Activated CD4-positive, alpha-beta T cell treated with anti-CD3 and anti-CD28 coated beads for 36 hours (primary cell): ENCODE measurements at regions not wholly inside any gene's neighbourhood (a gene's known extent, or its start where the extent isn't known, plus 50 kb on each side); places are given as distances from the start of the nearest gene placed in this dataset.
A peak's percentile ranks its signal among the peaks of the same experiment; 100 is the strongest.

Experiments
- ATAC-seq: fragments of 200-7000 bp; cut with Tn5 transposase; one replicate; pipeline ENCODE4 v1.10.0; 2021; ENCODE audit warnings: mild to moderate bottlenecking, moderate library complexity
- CTCF ChIA-PET: fragments of 350-600 bp; sonication (Branson Sonifier 250); formaldehyde crosslinking; loops from one replicate; lab custom pipeline; 2021; ENCODE audit warnings: antibody characterized with exemption; lab: Charles Lee
- POLR2A ChIA-PET: fragments of 350-600 bp; sonication (Branson Sonifier 250); formaldehyde crosslinking; loops from one replicate; lab custom pipeline; 2021; ENCODE audit warnings: antibody characterized with exemption, inconsistent platforms; lab: Charles Lee
- DNase-seq: peaks from one replicate; pipeline ENCODE4 v3.0.0-alpha.2; 2020
- H3K27ac Mint-ChIP-seq: one replicate; pipeline ENCODE4 v1.8.0; 2021; ENCODE audit warnings: mixed read lengths
- H3K27me3 Mint-ChIP-seq: one replicate; pipeline ENCODE4 v1.8.0; 2021; ENCODE audit warnings: mixed read lengths
- H3K36me3 Mint-ChIP-seq: one replicate; pipeline ENCODE4 v1.8.0; 2021; ENCODE audit warnings: low read depth, mixed read lengths
- H3K4me1 Mint-ChIP-seq: one replicate; pipeline ENCODE4 v1.8.0; 2021; ENCODE audit warnings: mixed read lengths
- H3K4me3 Mint-ChIP-seq: one replicate; pipeline ENCODE4 v1.8.0; 2021; ENCODE audit warnings: mild to moderate bottlenecking, moderate library complexity, mixed read lengths
- H3K9me3 Mint-ChIP-seq: one replicate; pipeline ENCODE4 v1.8.0; 2021; ENCODE audit warnings: low read depth, mixed read lengths
- intact Hi-C, 2 experiments: fragments of 100-400 bp; cut with DNase I in 1 of 2; cut with micrococcal nuclease in 1 of 2; formaldehyde crosslinking; loops; one replicate each; pipeline versions ENCODE4 v1.14.2 to v1.15.1; 2022 to 2024; cut with DNase I, micrococcal nuclease

DNA sequence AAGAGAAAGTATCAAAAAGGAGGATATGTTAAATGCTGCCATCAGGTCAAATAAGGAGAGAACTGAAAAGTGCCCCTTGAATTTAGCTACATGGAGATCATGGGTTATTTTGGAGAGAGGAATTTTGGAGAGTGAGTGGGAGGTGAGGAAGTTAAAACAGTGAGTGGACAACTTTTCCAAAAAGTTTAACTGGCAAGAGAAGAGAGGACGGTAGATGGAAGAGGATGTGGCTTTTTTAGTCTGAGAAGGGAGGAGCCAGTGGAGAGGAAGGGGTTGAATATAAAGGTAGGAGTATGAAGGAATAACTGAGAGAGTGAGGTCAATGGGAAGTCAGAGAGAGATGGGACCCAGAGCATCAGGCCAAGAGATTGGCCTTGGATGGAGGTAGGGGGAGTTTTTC, 62.5 kb upstream of the NFE2L2 start:
- H3K9me3 Mint-ChIP-seq: no peaks in the 10 kb centered on the region
- intact Hi-C loops: no loop called here
- no peaks in the 10 kb centered on the region for H3K36me3 Mint-ChIP-seq
- H3K4me3 Mint-ChIP-seq: no peak overlapping the region
- peaks cover 11% of the 10 kb centered on the region for H3K4me1 Mint-ChIP-seq
- no peak overlapping the region for H3K27ac Mint-ChIP-seq
- DNase-seq: no peak
- ChIA-PET POLR2A (no interaction called here), CTCF (interaction anchor here (0.7 to 1.9 kb wide), 5 partner anchors 9 to 1279 kb away, joined by 3 to 9 read pairs (median 4); no protein-coding TSS in a partner anchor)
- no peak for ATAC-seq
- H3K27me3 Mint-ChIP-seq: no peaks in the 10 kb centered on the region

DNA sequence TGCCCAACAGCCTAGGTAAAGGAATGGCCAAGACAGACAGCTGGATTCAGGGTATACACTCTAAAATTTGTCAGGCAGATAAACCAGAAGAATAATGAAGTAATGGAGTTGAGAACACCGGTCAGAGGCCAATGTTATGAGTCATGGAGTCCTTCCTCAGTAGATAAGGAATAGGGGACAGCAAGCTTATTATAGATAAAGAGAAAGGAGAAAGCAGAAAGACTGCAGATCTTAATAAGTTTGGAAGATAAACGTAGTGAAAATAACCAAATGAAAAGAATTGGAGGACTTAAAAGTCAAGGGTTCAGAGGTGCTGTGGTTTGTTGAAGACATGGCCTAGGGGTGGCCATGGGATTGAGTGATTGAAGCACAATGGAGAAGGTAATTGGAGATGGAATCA, 63.5 kb upstream of the NFE2L2 start:
- CTCF ChIA-PET: interaction anchor here (1.7 kb wide), 1 partner anchor 8 kb away, joined by 4 read pairs; no protein-coding TSS in a partner anchor
- H3K9me3 Mint-ChIP-seq: no peaks in the 10 kb centered on the region
- no peaks in the 10 kb centered on the region for H3K27me3 Mint-ChIP-seq
- H3K4me1 Mint-ChIP-seq: peaks cover 17% of the 10 kb centered on the region
- intact Hi-C loops: no loop called here
- no peak for DNase-seq
- ATAC-seq: no peak
- POLR2A ChIA-PET: no interaction called here
- no peaks in the 10 kb centered on the region for H3K36me3 Mint-ChIP-seq
- no peak overlapping the region for H3K4me3 Mint-ChIP-seq
- no peak overlapping the region for H3K27ac Mint-ChIP-seq

DNA sequence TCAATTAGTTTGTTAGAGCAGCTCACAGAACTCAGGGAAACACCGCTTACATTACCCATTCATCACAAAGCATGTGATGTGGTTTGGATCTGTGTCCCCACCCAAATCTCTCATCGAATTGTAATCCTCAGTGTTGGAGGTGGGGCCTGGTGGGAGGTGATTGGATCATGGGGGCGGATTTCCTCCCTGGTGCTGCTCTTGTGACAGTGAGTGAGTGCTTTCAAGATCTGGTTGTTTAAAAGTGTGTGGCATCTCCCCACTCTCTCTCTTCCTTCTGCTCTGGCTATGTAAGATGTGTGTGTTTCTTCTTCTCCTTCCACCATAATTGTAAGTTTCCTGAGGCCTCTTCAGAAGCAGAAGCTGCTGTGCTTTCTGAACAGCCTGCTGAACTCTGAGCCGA, 63.5 kb upstream of the AGPS start:
- peak; percentile 19 for DNase-seq
- H3K4me3 Mint-ChIP-seq: no peak overlapping the region
- no peaks in the 10 kb centered on the region for H3K27me3 Mint-ChIP-seq
- POLR2A ChIA-PET: no interaction called here
- peaks cover 17% of the 10 kb centered on the region for H3K4me1 Mint-ChIP-seq
- no peak for ATAC-seq
- intact Hi-C loops: no loop called here
- CTCF ChIA-PET: interaction anchor here (0.7 to 3.0 kb wide), 4 partner anchors 14 to 422 kb away, joined by 3 to 39 read pairs (median 3); no protein-coding TSS in a partner anchor
- H3K36me3 Mint-ChIP-seq: no peaks in the 10 kb centered on the region
- H3K9me3 Mint-ChIP-seq: no peaks in the 10 kb centered on the region
- H3K27ac Mint-ChIP-seq: no peak overlapping the region

DNA sequence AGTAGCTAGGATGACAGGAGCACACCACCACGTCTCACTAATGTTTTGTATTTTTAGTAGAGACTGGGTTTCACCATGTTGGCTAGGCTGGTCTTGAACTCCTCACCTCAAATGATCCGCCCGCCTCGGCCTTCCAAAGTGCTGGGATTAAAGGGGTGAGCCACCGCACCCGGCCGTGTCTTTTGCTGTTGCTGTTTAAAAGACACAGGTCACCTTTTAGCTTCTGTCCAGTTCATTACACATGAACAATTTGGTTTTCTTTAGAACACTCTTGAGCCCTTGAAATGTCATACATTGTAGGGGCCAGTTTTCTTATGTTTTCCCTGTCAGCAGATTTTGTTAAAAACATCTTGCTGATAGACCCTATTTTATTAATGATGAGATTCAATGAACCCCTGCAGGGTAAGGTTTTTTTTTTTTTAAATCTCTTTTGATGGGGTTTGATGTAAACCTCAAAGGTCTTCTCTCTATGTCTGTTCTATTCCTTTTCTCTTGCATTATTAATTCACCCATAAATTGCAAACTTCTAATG, 61.0 kb upstream of the AGPS start:
- H3K9me3 Mint-ChIP-seq: no peaks in the 10 kb centered on the region
- no peak overlapping the region for H3K27ac Mint-ChIP-seq
- H3K36me3 Mint-ChIP-seq: no peaks in the 10 kb centered on the region
- peaks cover 17% of the 10 kb centered on the region for H3K4me1 Mint-ChIP-seq
- ChIA-PET CTCF (interaction anchor here (0.8 to 3.0 kb wide), 3 partner anchors 16 to 387 kb away, joined by 3 to 39 read pairs (median 3); no protein-coding TSS in a partner anchor), POLR2A (no interaction called here)
- DNase-seq: no peak
- no peaks in the 10 kb centered on the region for H3K27me3 Mint-ChIP-seq
- no peak for ATAC-seq
- intact Hi-C loops: loop anchor here in 1 of 2 experiments (5.0 kb wide), 2 partner anchors 119 to 286 kb away; partner anchors contain the start of gene HNRNPA3
- no peak overlapping the region for H3K4me3 Mint-ChIP-seq

DNA sequence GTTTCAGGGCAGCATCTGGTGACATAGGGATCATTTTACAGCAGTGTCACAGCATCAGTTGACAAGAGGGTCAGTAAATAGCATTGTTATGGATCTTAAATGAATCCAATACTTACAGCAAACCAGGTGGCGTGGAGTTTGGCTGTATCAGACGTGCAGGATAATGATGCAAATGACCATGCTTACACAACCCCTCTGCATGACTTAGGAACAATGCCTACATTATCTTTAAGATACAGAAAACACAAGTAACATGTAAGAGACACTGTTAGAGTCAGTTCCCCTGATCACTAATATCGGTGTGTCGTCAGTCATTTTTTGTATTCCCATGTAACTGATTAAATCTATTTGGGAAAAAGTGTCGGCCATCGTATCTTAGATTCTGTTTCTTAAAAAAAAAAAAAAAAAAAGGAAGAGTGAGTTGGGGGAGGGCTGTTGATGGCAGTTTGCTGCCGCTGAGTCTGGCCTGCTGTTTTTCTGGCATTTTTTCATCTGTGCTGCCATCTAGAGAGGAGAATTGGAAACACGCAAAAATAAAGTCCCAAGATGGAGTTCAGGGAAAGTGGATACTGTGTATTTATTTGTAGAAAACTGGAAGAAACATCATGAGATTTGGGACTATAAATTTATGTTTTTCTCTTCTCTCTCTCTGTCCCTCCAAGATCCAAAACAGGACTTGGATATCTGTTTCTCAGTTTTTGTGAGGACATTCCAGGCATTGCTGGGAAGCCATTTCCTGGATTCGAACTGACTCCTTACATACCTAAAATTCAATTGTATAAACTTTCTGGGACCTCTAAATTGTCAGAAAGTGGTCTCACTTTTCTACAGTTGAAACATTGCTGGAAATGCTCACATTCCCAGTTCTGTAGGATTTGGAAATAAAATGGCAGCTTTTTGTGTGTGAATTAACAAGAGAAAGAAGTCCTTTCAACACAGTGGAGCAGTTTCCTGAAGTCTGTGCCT, 60.3 kb upstream of the AGPS start:
- H3K27me3 Mint-ChIP-seq: no peaks in the 10 kb centered on the region
- no peak overlapping the region for H3K4me3 Mint-ChIP-seq

DNA sequence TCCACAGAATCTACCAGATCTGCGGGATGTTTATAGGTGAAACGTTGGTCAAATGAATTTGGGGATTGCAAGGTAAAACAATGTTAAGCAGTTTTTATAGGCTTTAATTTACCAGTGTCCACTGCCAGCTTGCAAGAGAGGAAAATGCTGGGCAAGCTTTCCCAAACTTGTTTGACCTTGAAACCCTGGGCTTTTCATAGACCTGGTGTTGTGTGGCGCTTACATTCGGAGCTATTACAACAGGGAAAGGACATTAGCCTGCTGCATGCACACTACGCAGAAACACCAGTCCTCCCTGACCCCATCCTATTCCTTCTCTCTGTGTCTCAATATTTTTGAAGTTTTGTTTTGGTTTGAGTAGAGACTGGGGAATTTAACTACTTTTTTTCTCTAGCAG, 59.6 kb upstream of the AGPS start:
- CTCF ChIA-PET: interaction anchor here (0.5 to 7.3 kb wide), 20 partner anchors 10 to 403 kb away, joined by 3 to 153 read pairs (median 4); partner anchors contain the start of gene NFE2L2
- Mint-ChIP-seq H3K9me3 (no peaks in the 10 kb centered on the region), H3K27me3 (no peaks in the 10 kb centered on the region), H3K4me1 (peaks cover 19% of the 10 kb centered on the region), H3K36me3 (no peaks in the 10 kb centered on the region), H3K4me3 (no peak overlapping the region), H3K27ac (no peak overlapping the region)
- POLR2A ChIA-PET: interaction anchor here (1.0 kb wide), 1 partner anchor 68 kb away, joined by 4 read pairs; the partner anchor contains the start of gene NFE2L2
- no peak for ATAC-seq
- DNase-seq: no peak
- intact Hi-C loops: loop anchor here (1.0 to 5.0 kb wide), 4 partner anchors 70 to 284 kb away; partner anchors contain the start of gene HNRNPA3 (in 1 of the 2)

More for the DNA sequence above, 60.3 kb upstream of the AGPS start:
- H3K9me3 Mint-ChIP-seq: no peaks in the 10 kb centered on the region
- POLR2A ChIA-PET: no interaction called here
- no peaks in the 10 kb centered on the region for H3K36me3 Mint-ChIP-seq
- intact Hi-C loops: loop anchor here (1.0 to 5.0 kb wide), 4 partner anchors 69 to 285 kb away; partner anchors contain the start of gene HNRNPA3 (in 1 of the 2)
- DNase-seq (peak; percentile 59), ATAC-seq (peak; percentile 90)
- H3K4me1 Mint-ChIP-seq: peaks cover 17% of the 10 kb centered on the region
- no peak overlapping the region for H3K27ac Mint-ChIP-seq
- CTCF ChIA-PET: interaction anchor here (0.6 to 7.3 kb wide), 16 partner anchors 11 to 398 kb away, joined by 3 to 153 read pairs (median 6); partner anchors contain the start of gene NFE2L2

DNA sequence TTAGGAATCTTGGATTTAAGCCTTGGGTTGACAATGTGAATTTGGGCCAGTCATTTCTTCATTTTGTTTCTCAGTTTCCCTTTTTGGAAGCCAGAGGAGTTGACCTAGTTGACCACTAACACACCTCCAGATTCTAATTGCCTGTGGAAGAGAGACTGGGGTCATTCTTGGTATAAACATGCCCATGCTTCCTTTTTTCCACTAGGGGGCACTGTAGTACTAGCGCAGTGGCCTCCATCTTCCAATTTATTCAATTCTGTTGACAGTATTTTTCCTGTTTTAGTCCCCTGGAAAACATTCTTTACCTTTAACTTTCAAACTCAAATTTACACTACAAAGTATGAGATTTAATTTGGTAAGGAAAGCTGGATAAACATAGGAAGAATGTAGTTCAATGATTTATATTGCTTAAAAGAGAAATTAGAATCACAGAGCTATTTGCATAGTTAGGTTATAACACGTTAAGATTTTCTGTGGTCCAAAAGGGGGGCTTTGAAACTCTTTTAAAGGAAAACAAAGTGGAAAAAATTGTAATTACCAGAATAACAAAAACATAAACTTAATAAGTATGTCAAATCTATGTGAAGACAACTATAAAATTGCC, 57.5 kb upstream of the AGPS start:
- Mint-ChIP-seq H3K4me1 (peaks cover 11% of the 10 kb centered on the region), H3K4me3 (no peak overlapping the region), H3K27ac (no peak overlapping the region), H3K27me3 (no peaks in the 10 kb centered on the region), H3K36me3 (no peaks in the 10 kb centered on the region), H3K9me3 (no peaks in the 10 kb centered on the region)
- intact Hi-C loops: loop anchor here (1.0 to 5.0 kb wide), 8 partner anchors 81 to 428 kb away; partner anchors contain the start of gene HNRNPA3 (in 1 of the 2)
- POLR2A ChIA-PET: no interaction called here
- ATAC-seq (no peak), DNase-seq (peak; percentile 24)
- CTCF ChIA-PET: interaction anchor here (0.6 to 7.3 kb wide), 45 partner anchors 10 to 589 kb away, joined by 3 to 153 read pairs (median 4); partner anchors contain the start of gene NFE2L2

DNA sequence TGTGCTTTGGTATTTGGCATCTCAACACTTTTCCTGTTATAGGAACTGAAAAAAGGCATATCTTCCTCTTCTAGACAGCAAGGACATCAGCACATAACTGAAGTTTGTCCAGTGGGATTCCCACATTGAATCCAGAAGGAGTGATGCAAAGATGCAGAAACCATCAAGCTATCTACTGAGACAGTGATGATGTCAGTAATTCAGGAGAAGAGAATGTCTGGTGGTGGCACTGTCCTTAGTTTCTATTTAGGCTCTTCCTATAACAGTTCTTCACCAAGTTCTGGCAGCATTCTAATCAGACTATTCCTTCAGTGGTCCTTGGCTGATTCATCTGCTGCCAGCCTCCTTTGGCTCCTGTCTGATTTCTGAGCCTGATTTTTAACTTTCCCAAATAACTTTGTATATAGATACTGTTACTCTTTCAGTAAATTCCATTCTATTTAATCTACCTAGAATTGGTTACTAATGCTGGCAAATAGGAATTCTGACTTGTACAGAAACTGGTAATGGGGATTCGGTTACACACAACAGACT, 56.6 kb upstream of the AGPS start:
- ATAC-seq (no peak), DNase-seq (no peak)
- H3K9me3 Mint-ChIP-seq: no peaks in the 10 kb centered on the region
- H3K27ac Mint-ChIP-seq: no peak overlapping the region
- intact Hi-C loops: loop anchor here (1.0 to 5.0 kb wide), 7 partner anchors 80 to 427 kb away; a partner anchor contains a TSS
- no peak overlapping the region for H3K4me3 Mint-ChIP-seq
- POLR2A ChIA-PET: interaction anchor here (0.8 kb wide), 1 partner anchor 80 kb away, joined by 4 read pairs; no protein-coding TSS in a partner anchor
- no peaks in the 10 kb centered on the region for H3K27me3 Mint-ChIP-seq
- CTCF ChIA-PET: interaction anchor here (0.8 to 7.3 kb wide), 32 partner anchors 9 to 430 kb away, joined by 3 to 153 read pairs (median 5); partner anchors contain the start of genes AGPS and NFE2L2
- H3K36me3 Mint-ChIP-seq: no peaks in the 10 kb centered on the region
- peaks cover 11% of the 10 kb centered on the region for H3K4me1 Mint-ChIP-seq

DNA sequence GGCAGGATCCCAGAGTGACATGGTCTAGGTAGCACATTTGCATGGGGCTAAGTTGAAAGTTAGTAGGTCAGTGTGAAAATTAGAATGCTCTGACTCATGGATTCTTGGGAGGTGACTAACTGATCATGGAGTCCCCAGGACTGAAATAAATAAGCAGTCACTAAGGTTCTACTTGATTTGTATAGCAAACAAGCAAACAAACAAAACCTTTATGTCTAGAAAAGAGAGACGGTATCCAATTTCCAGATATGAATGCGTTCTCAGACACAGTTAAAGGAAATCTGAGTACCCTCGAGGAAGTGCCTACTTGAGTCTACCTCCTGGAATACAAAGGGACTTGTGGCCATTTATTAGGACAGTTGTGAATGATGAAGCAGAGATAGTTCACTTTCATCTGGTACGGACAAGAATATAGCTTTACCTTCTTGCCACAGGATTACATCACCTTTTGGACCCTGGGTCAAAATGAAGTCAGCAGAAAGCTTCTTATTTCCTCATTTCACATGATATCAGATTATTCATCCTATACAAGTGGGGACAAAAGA, 54.3 kb upstream of the AGPS start:
- POLR2A ChIA-PET: interaction anchor here (0.5 kb wide), 1 partner anchor 126 kb away, joined by 3 read pairs; the partner anchor contains the start of gene HNRNPA3
- Mint-ChIP-seq H3K4me3 (no peak overlapping the region), H3K27me3 (no peaks in the 10 kb centered on the region), H3K27ac (no peak overlapping the region), H3K9me3 (no peaks in the 10 kb centered on the region), H3K36me3 (no peaks in the 10 kb centered on the region), H3K4me1 (peaks cover 2% of the 10 kb centered on the region)
- CTCF ChIA-PET: interaction anchor here (0.9 to 7.3 kb wide), 4 partner anchors 78 to 386 kb away, joined by 3 to 153 read pairs (median 42); no protein-coding TSS in a partner anchor
- ATAC-seq (peak; percentile 63), DNase-seq (no peak)
- intact Hi-C loops: loop anchor here in 1 of 2 experiments (5.0 kb wide), 1 partner anchor 279 kb away; a partner anchor contains a TSS

DNA sequence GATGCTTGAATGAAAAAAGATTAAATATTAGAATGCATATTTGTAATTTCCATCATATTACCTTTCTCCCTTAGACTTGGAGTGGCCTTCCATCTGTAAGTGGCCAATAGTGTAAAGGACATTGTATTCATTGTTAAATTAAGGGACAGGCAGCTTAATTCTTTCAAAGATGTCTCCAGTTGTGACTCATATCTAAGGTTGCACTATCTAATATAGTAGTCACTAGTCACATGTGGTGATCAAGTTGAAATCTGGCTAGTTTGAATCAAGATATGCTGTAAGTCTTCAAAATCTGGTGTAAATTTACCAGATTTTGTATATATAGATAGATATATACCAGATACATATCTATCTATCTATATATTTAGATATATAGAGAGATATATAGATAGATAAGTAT, 52.4 kb upstream of the AGPS start:
- no peak for DNase-seq
- Mint-ChIP-seq H3K4me1 (peaks cover 2% of the 10 kb centered on the region), H3K4me3 (no peak overlapping the region), H3K27ac (no peak overlapping the region), H3K9me3 (no peaks in the 10 kb centered on the region), H3K27me3 (no peaks in the 10 kb centered on the region), H3K36me3 (no peaks in the 10 kb centered on the region)
- POLR2A ChIA-PET: no interaction called here
- ATAC-seq: no peak
- CTCF ChIA-PET: interaction anchor here (4.6 to 5.3 kb wide), 2 partner anchors 76 to 384 kb away, joined by 17 to 42 read pairs; no protein-coding TSS in a partner anchor
- intact Hi-C loops: no loop called here
